HG03442 (cell line): ENCODE measurements at regions not wholly inside any gene's neighbourhood (a gene's known extent, or its start where the extent isn't known, plus 50 kb on each side); places are given as distances from the start of the nearest gene placed in this dataset.

Experiments used
- ATAC-seq: cut with Tn5 transposase; IDR thresholded peaks from one replicate; pipeline ENCODE4 v1.9.1; 2021; ENCODE audit warnings: mild to moderate bottlenecking, moderate library complexity; ENCODE audit not compliant: unreplicated experiment

- no peak for ATAC-seq
Observed at GRCh38 chr5:4164167-4164566, 568.5 kb downstream of the IRX1 start.

GRCh38 chr5:4180703-4181102, 585.1 kb downstream of the IRX1 start:
- ATAC-seq, result no peak

- no peak for ATAC-seq
Observed at GRCh38 chr5:4182144-4182543, 586.5 kb downstream of the IRX1 start.

GRCh38 chr5:4185127-4185526, 589.5 kb downstream of the IRX1 start:
- no peak for ATAC-seq

- ATAC-seq, result no peak
Observed at GRCh38 chr5:4188704-4189103, 593.1 kb downstream of the IRX1 start.

GRCh38 chr5:4189317-4189716, 593.7 kb downstream of the IRX1 start:
- no peak for ATAC-seq

- ATAC-seq, result no peak
Observed at GRCh38 chr5:4191041-4191440, 595.4 kb downstream of the IRX1 start.

GRCh38 chr5:4191703-4192102, 596.1 kb downstream of the IRX1 start:
- no peak for ATAC-seq

- ATAC-seq, result no peak
Observed at GRCh38 chr5:4192111-4192510, 596.5 kb downstream of the IRX1 start.

- no peak for ATAC-seq
Observed at GRCh38 chr5:4196744-4197143, 601.1 kb downstream of the IRX1 start.

GRCh38 chr5:4197151-4197550, 601.5 kb downstream of the IRX1 start:
- no peak for ATAC-seq

- no peak for ATAC-seq
Observed at GRCh38 chr5:4198461-4198860, 602.8 kb downstream of the IRX1 start.

- ATAC-seq, result no peak
Observed at GRCh38 chr5:4199049-4199841, 603.6 kb downstream of the IRX1 start.

- no peak for ATAC-seq
Observed at GRCh38 chr5:4203146-4203545, 607.5 kb downstream of the IRX1 start.

- no peak for ATAC-seq
Observed at GRCh38 chr5:4204276-4205141, 608.9 kb downstream of the IRX1 start.

GRCh38 chr5:4205398-4205797, 609.8 kb downstream of the IRX1 start:
- no peak for ATAC-seq

- no peak for ATAC-seq
Observed at GRCh38 chr5:4206127-4206526, 610.5 kb downstream of the IRX1 start.

- no peak for ATAC-seq
Observed at GRCh38 chr5:4207486-4207885, 611.9 kb downstream of the IRX1 start.

GRCh38 chr5:4208537-4208936, 612.9 kb downstream of the IRX1 start:
- no peak for ATAC-seq

GRCh38 chr5:4208996-4209395, 613.4 kb downstream of the IRX1 start:
- ATAC-seq, result no peak

- no peak for ATAC-seq
Observed at GRCh38 chr5:4212071-4212739, 616.6 kb downstream of the IRX1 start.
